ENCODE measurements at regions not wholly inside any gene's neighbourhood (a gene's known extent, or its start where the extent isn't known, plus 50 kb on each side); places are given as distances from the start of the nearest gene placed in this dataset.

DNA sequence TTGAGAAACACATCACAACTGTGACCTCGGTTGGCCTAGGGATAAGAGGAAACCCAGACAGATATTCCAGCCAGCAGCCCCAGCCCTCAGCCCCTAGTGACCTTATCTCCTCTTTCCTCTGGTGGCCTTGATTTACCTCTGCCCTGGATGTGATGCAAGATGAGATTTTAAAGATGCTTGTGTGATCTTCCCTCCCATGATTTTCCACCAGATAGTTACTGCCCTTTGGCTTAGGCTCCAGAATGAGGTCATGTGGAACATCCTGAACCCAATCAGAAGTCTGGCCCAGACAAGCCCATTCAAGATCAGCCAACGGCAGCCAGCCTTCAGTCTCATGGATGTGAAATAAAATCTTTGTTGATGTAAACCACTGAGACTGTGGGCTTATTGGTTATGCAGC lies 104.0 kb downstream of the BANF2 start:
- peaks cover 4% of the 10 kb centered on the region for H3K9me3 Mint-ChIP-seq
- ChIA-PET CTCF (no interaction called here), POLR2A (no interaction called here)
- DNase-seq (no peak), ATAC-seq (ENCODE audit: low read depth) (no peak)
- no peaks in the 10 kb centered on the region for H3K36me3 Mint-ChIP-seq (ENCODE audit: low read depth)
- intact Hi-C loops (cut with micrococcal nuclease) = no loop called here
- no peaks in the 10 kb centered on the region for H3K4me1 Mint-ChIP-seq
- TF ChIP-seq, protein P1, sequence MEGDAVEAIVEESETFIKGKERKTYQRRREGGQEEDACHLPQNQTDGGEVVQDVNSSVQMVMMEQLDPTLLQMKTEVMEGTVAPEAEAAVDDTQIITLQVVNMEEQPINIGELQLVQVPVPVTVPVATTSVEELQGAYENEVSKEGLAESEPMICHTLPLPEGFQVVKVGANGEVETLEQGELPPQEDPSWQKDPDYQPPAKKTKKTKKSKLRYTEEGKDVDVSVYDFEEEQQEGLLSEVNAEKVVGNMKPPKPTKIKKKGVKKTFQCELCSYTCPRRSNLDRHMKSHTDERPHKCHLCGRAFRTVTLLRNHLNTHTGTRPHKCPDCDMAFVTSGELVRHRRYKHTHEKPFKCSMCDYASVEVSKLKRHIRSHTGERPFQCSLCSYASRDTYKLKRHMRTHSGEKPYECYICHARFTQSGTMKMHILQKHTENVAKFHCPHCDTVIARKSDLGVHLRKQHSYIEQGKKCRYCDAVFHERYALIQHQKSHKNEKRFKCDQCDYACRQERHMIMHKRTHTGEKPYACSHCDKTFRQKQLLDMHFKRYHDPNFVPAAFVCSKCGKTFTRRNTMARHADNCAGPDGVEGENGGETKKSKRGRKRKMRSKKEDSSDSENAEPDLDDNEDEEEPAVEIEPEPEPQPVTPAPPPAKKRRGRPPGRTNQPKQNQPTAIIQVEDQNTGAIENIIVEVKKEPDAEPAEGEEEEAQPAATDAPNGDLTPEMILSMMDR (IDR thresholded peaks at IDR 0.05) = no peak
- H3K27ac Mint-ChIP-seq = no peak overlapping the region
- peaks cover 6% of the 10 kb centered on the region for H3K27me3 Mint-ChIP-seq
- no peak overlapping the region for H3K4me3 Mint-ChIP-seq

DNA sequence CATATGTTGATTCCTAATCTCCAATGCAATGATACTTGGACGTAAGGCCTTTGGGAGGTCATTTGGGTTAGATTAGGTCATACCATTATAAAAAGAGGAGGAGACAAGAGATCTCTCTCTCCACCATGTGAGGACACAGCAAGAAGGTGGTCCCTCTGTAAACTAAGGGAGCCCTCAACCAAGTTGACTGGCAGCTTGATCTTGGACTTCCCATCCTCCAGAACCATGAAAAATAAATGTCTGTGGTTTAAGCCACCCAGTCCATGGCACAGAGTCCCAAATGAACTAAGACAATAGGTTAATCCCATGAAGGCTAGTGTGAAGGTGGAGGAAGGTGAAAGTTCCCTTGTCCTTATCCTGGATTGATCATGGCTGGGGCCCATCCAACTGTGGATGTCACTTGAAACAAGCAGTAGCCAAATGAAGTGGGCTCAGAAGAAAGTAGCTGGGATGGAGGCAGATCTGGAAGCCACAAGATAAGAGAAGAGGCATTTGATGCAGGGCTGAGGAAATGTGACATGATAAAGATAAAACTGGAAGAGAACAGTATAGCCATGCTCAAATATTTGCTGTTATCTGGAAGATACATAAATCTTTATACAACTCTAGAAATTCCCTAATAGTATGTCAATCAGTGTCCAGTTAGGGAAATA lies 99.9 kb downstream of the BANF2 start:
- intact Hi-C loops (cut with micrococcal nuclease) = loop anchor here (2.0 kb wide), 1 partner anchor 75 kb away; no protein-coding TSS in a partner anchor
- Mint-ChIP-seq H3K4me3 (no peak overlapping the region), H3K36me3 (ENCODE audit: low read depth) (no peaks in the 10 kb centered on the region), H3K9me3 (peaks cover 5% of the 10 kb centered on the region), H3K27me3 (peaks cover 13% of the 10 kb centered on the region), H3K4me1 (no peaks in the 10 kb centered on the region), H3K27ac (no peak overlapping the region)
- TF ChIP-seq, protein P1 (IDR thresholded peaks at IDR 0.05) = no peak
- ChIA-PET CTCF (no interaction called here), POLR2A (no interaction called here)
- DNase-seq (no peak), ATAC-seq (ENCODE audit: low read depth) (no peak)

DNA sequence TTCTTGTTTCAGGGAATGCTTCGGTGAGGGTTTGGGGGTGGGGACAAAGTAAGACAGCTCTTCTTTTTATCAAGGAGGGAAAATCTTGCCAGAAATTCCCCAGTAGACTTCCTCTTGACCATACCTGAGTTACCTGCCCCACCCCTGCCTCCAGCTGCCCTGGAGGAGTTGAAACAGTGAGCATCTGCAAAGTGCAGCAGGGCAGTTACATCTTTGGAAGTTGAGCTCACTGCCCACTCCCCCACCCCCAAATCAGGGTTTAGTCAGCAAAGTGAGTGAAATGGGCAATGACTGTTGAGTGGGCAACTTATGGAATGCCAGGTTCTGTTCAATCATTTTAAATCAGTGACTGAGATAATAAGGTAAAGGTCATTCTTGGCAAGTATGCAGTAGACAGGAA lies 98.8 kb downstream of the BANF2 start:
- Mint-ChIP-seq H3K4me3 (no peak overlapping the region), H3K36me3 (ENCODE audit: low read depth) (no peaks in the 10 kb centered on the region), H3K27ac (no peak overlapping the region), H3K4me1 (no peaks in the 10 kb centered on the region), H3K27me3 (peaks cover 10% of the 10 kb centered on the region), H3K9me3 (peaks cover 5% of the 10 kb centered on the region)
- POLR2A ChIA-PET = no interaction called here
- DNase-seq (no peak), ATAC-seq (ENCODE audit: low read depth) (no peak)
- TF ChIP-seq, protein P1 (IDR thresholded peaks at IDR 0.05) = no peak
- intact Hi-C loops (cut with micrococcal nuclease) = loop anchor here (2.0 kb wide), 1 partner anchor 74 kb away; no protein-coding TSS in a partner anchor
- CTCF ChIA-PET = no interaction called here

DNA sequence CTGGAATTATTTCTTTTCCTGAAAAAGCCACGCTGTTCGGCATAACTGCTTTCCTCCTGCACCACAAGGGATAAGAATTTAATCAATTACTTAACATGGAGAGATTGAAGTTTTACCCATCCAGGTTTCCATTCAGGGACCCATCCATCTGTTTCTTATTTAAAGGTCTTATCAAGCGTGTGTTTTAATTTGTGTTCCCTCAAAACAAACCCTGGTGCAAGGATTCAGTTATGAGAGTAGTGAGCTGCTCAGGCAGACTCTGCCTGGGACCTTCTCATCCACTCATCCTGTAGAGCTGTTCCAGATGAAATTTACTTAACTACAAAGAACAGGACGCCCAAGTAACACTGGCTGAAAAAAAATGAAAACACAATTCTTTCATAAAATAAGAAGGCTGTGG lies 97.8 kb downstream of the BANF2 start:
- ATAC-seq (ENCODE audit: low read depth) (no peak), DNase-seq (no peak)
- Mint-ChIP-seq H3K4me3 (no peak overlapping the region), H3K27me3 (peaks cover 10% of the 10 kb centered on the region), H3K4me1 (no peaks in the 10 kb centered on the region), H3K27ac (no peak overlapping the region), H3K9me3 (peaks cover 5% of the 10 kb centered on the region), H3K36me3 (ENCODE audit: low read depth) (no peaks in the 10 kb centered on the region)
- TF ChIP-seq, protein P1 (IDR thresholded peaks at IDR 0.05) = no peak
- ChIA-PET POLR2A (no interaction called here), CTCF (no interaction called here)
- intact Hi-C loops (cut with micrococcal nuclease) = no loop called here

DNA sequence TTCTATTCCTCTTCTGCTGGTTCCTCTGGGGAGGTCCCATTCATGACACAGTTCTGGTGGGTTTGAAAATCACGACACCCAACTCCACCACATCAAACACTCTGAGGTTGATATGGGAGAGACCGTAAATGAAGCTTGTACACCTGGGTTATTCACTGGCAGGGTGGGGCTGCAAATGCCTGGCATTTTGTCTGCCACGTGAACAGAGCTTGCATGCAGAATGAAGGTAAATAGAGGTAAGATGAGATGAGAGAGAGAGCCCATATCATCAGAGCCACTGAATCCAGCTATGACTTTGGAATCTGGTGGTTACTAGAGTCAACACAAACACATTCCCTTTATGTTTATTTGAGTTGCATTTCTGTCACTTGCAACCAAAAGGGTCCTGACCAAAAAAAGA lies 97.4 kb downstream of the BANF2 start:
- H3K27me3 Mint-ChIP-seq = peaks cover 10% of the 10 kb centered on the region
- TF ChIP-seq, protein P1 (IDR thresholded peaks at IDR 0.05) = no peak
- peaks cover 5% of the 10 kb centered on the region for H3K9me3 Mint-ChIP-seq
- no peak overlapping the region for H3K4me3 Mint-ChIP-seq
- H3K27ac Mint-ChIP-seq = no peak overlapping the region
- intact Hi-C loops (cut with micrococcal nuclease) = no loop called here
- CTCF ChIA-PET = no interaction called here
- no peaks in the 10 kb centered on the region for H3K4me1 Mint-ChIP-seq
- ATAC-seq (ENCODE audit: low read depth) (no peak), DNase-seq (no peak)
- H3K36me3 Mint-ChIP-seq (ENCODE audit: low read depth) = no peaks in the 10 kb centered on the region
- POLR2A ChIA-PET = no interaction called here
